ENCODE measurements at regions not wholly inside any gene's neighbourhood (a gene's known extent, or its start where the extent isn't known, plus 50 kb on each side); places are given as distances from the start of the nearest gene placed in this dataset.
A peak's percentile ranks its signal among the peaks of the same experiment; 100 is the strongest.

DNA sequence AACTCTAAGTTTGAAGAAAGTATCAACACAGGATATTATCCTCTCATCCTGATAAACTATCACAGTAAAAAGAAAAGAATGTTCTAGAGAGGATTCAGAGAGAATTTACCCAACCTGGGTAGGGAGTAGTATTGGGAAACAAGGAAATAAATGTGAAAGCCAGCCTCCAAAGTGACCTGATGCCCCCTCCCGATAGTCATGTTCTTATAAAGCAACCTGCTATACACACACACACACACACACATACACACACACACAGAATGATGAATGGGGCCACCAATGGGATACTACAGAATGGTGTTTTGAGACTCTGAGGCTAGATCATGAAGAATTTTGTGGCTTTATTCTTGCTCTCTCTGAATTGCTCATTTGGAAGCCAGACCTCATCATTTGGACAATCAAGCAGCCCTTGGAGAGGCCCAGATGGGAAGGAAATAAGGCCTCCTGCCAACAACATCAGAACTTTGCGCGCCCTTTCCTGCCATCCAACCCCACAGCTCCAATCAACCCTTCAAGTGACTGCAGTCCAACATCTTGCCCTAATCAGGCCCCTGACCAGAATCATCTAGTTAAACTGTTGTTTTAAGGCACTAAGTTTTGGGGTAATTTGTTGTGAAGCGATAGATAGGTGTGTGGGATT, 807.9 kb upstream of the ARGLU1 start:
- Histone ChIP-seq H3K9ac (ENCODE audit: low read length) (no peak overlapping the region), H3F3A (ENCODE audit: insufficient read depth, low read length, poor library complexity, severe bottlenecking) (no peaks in the 10 kb centered on the region), H3K27me3 (ENCODE audit: insufficient read depth, low read depth, low read length) (no peaks in the 10 kb centered on the region), H3K36me3 (ENCODE audit: insufficient read depth, low read length) (no peaks in the 10 kb centered on the region), H2AFZ (ENCODE audit: low read depth, low read length) (no peak overlapping the region), H3K9me3 (ENCODE audit: low read length) (no peaks in the 10 kb centered on the region), H4K20me1 (ENCODE audit: insufficient read depth) (no peaks in the 10 kb centered on the region), H3K4me2 (ENCODE audit: low read length) (no peak overlapping the region), H3K79me2 (replicated peaks; ENCODE audit: insufficient read depth, low read length) (no peaks in the 10 kb centered on the region), H3K9me2 (ENCODE audit: insufficient read depth, low read length) (no peaks in the 10 kb centered on the region), H3K4me3 (ENCODE audit: low read length) (no peak overlapping the region), H3K27ac (ENCODE audit: low read length) (no peak overlapping the region)
- no peak for TF ChIP-seq POLR2AphosphoS5 (IDR thresholded peaks at IDR 0.05)

DNA sequence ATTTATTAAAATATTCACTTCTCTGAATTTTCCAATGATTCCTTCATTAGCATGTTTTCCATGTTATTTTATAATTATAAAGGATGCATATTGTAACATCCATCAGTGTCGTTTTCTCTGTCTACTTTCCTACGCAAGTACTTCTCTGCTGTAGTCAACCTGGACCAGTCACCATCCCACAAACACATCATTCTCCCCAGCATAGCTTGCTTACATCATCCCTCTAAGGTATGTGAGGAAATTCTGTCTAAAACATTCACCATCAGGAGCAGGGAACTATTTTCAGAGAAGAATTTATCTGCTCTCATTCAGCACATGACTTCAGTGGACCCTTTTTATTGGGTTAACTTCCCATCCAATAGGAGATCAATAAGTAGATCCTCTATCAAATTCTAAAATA, 806.1 kb upstream of the ARGLU1 start:
- Histone ChIP-seq H3K4me2 (ENCODE audit: low read length) (no peak overlapping the region), H3F3A (ENCODE audit: insufficient read depth, low read length, poor library complexity, severe bottlenecking) (no peaks in the 10 kb centered on the region), H3K9ac (ENCODE audit: low read length) (no peak overlapping the region)

DNA sequence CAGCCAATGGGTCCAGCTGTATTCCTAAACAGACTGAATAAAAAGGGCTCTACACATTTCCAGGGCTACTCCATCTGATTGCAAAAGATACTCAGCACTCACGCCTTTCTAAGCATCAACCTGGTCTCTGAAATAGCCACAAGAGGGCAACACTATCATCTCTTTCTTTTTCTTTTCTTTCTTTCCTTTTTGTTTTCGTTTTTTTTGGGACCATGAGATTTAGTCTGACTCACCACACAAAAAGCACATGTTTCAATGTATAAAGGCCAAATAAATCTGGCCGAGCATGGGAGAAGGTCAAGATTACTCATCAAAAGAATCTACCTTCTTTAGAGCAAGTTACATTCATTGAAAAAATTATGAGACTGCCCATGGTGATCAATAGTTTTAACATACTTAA, 805.6 kb upstream of the ARGLU1 start:
- Histone ChIP-seq H3K9me2 (ENCODE audit: insufficient read depth, low read length) (no peaks in the 10 kb centered on the region), H3K79me2 (replicated peaks; ENCODE audit: insufficient read depth, low read length) (no peaks in the 10 kb centered on the region), H3K4me3 (ENCODE audit: low read length) (no peak overlapping the region), H3K27me3 (ENCODE audit: insufficient read depth, low read depth, low read length) (no peaks in the 10 kb centered on the region), H3K27ac (ENCODE audit: low read length) (no peak overlapping the region), H4K20me1 (ENCODE audit: insufficient read depth) (no peaks in the 10 kb centered on the region), H3F3A (ENCODE audit: insufficient read depth, low read length, poor library complexity, severe bottlenecking) (no peaks in the 10 kb centered on the region), H3K4me2 (ENCODE audit: low read length) (no peak overlapping the region), H3K9me3 (ENCODE audit: low read length) (no peaks in the 10 kb centered on the region), H3K9ac (ENCODE audit: low read length) (no peak overlapping the region), H3K36me3 (ENCODE audit: insufficient read depth, low read length) (no peaks in the 10 kb centered on the region), H2AFZ (ENCODE audit: low read depth, low read length) (no peak overlapping the region)
- TF ChIP-seq SMC3 (conservative IDR thresholded peaks at IDR 0.05; ENCODE audit: poor library complexity) = peak; percentile 87
- TF ChIP-seq POLR2AphosphoS5 (IDR thresholded peaks at IDR 0.05) = no peak
- no peak for TF ChIP-seq EZH2 (IDR thresholded peaks at IDR 0.05; ENCODE audit: borderline replicate concordance, insufficient read depth, low read length, poor library complexity, severe bottlenecking)
- peak; percentile 80 for TF ChIP-seq RAD21 (conservative IDR thresholded peaks at IDR 0.05)
- TF ChIP-seq MXI1 (conservative IDR thresholded peaks at IDR 0.05; ENCODE audit: poor library complexity, severe bottlenecking) = peak; percentile 16
- no peak for TF ChIP-seq TAF1 (IDR thresholded peaks at IDR 0.05; ENCODE audit: low read depth)
- TF ChIP-seq, protein P1, sequence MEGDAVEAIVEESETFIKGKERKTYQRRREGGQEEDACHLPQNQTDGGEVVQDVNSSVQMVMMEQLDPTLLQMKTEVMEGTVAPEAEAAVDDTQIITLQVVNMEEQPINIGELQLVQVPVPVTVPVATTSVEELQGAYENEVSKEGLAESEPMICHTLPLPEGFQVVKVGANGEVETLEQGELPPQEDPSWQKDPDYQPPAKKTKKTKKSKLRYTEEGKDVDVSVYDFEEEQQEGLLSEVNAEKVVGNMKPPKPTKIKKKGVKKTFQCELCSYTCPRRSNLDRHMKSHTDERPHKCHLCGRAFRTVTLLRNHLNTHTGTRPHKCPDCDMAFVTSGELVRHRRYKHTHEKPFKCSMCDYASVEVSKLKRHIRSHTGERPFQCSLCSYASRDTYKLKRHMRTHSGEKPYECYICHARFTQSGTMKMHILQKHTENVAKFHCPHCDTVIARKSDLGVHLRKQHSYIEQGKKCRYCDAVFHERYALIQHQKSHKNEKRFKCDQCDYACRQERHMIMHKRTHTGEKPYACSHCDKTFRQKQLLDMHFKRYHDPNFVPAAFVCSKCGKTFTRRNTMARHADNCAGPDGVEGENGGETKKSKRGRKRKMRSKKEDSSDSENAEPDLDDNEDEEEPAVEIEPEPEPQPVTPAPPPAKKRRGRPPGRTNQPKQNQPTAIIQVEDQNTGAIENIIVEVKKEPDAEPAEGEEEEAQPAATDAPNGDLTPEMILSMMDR (IDR thresholded peaks at IDR 0.05; ENCODE audit: poor library complexity, severe bottlenecking) = peak; percentile 74
- TF ChIP-seq EP300 (conservative IDR thresholded peaks at IDR 0.05; ENCODE audit: poor library complexity, severe bottlenecking) = no peak
- TF ChIP-seq, protein P2, sequence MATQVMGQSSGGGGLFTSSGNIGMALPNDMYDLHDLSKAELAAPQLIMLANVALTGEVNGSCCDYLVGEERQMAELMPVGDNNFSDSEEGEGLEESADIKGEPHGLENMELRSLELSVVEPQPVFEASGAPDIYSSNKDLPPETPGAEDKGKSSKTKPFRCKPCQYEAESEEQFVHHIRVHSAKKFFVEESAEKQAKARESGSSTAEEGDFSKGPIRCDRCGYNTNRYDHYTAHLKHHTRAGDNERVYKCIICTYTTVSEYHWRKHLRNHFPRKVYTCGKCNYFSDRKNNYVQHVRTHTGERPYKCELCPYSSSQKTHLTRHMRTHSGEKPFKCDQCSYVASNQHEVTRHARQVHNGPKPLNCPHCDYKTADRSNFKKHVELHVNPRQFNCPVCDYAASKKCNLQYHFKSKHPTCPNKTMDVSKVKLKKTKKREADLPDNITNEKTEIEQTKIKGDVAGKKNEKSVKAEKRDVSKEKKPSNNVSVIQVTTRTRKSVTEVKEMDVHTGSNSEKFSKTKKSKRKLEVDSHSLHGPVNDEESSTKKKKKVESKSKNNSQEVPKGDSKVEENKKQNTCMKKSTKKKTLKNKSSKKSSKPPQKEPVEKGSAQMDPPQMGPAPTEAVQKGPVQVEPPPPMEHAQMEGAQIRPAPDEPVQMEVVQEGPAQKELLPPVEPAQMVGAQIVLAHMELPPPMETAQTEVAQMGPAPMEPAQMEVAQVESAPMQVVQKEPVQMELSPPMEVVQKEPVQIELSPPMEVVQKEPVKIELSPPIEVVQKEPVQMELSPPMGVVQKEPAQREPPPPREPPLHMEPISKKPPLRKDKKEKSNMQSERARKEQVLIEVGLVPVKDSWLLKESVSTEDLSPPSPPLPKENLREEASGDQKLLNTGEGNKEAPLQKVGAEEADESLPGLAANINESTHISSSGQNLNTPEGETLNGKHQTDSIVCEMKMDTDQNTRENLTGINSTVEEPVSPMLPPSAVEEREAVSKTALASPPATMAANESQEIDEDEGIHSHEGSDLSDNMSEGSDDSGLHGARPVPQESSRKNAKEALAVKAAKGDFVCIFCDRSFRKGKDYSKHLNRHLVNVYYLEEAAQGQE (IDR thresholded peaks at IDR 0.05; ENCODE audit: borderline replicate concordance) = no peak

More for the DNA sequence above, 806.1 kb upstream of the ARGLU1 start:
- no peaks in the 10 kb centered on the region for H3K9me2 ChIP-seq (ENCODE audit: insufficient read depth, low read length)
- H3K4me3 ChIP-seq (ENCODE audit: low read length) = no peak overlapping the region
- no peaks in the 10 kb centered on the region for H4K20me1 ChIP-seq (ENCODE audit: insufficient read depth)
- no peaks in the 10 kb centered on the region for H3K9me3 ChIP-seq (ENCODE audit: low read length)
- H3K27ac ChIP-seq (ENCODE audit: low read length) = no peak overlapping the region
- TF ChIP-seq MXI1 (conservative IDR thresholded peaks at IDR 0.05; ENCODE audit: poor library complexity, severe bottlenecking) = no peak
- no peak overlapping the region for H2AFZ ChIP-seq (ENCODE audit: low read depth, low read length)
- H3K36me3 ChIP-seq (ENCODE audit: insufficient read depth, low read length) = no peaks in the 10 kb centered on the region
- no peaks in the 10 kb centered on the region for H3K27me3 ChIP-seq (ENCODE audit: insufficient read depth, low read depth, low read length)
- H3K79me2 ChIP-seq (replicated peaks; ENCODE audit: insufficient read depth, low read length) = no peaks in the 10 kb centered on the region

Data from neural cell (in vitro differentiated cells).